ENCODE measurements at regions not wholly inside any gene's neighbourhood (a gene's known extent, or its start where the extent isn't known, plus 50 kb on each side); places are given as distances from the start of the nearest gene placed in this dataset.

DNA sequence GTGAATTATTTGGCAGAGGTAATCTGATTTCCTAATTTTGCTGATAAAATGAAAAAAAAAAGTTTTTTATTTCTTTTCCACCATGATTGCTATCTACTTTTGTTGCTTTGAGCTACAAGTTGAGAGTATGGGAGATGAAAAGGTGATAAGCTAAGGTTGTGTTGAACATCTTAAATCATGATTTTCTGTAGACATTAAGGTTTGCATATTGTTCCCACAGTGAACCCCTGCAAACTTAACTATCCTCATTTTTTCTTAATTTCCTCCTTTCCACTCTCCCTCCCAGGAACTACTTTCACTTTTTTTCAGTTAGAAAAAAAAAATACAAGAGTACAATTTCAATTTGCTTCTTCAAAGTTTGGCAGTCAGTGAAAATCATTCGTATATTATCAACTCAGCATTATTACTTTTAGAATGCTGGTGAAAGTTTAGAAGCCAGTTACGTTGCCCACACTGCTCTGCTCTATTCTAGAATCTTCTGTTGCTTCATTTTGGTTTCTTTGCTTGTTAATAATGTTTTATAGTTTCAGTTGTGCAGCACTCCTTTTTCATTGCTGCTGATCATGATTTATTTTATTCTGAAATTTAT, 673.8 kb upstream of the CITED2 start:
- no peak for DNase-seq

DNA sequence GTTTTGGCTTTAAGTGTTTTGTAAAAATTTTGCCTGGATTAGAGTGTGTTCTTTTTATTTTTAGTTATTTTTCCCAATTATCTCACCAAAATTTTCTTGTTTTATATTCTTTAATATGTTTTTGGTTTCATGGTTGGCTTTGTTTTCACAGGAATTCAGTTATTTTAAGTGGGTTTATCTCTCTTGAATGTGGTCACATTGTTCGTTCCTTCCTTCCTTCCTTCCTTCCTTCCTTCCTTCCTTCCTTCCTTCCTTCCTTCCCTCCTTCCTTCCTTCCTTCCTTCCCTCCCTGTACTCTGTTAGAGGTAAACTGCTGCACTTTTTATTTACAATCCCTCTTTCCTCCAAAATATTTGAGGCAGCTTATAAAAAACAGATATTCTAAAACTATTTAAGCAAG, 672.9 kb upstream of the CITED2 start:
- DNase-seq, result no peak

DNA sequence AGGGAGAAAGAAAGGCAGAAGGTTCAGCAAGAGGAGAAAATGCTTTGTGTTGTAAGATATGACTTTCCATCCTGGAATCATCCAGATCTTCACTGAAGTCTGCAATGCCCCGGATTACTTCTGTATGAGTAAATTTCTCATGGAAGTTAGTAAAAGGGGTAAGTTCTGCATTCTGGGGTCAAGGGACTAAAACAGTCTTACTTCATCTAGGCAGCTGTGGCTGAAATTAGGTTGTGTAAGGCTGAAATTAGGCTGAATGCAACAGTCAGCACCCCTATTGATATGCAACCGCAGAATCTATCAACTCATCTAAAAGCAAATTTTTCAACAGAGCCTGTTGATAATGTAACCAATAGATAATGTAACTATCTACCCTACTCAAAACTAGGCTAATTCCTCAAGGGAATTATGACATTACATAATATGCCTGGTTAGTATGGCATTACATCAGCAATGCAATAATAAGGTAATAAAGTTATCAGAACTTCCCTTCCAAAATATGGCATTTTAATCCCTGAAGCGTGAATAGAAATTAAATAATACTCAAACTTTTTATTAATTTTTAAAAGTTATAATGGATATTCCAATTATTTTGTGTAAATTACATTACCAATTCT, 671.7 kb upstream of the CITED2 start:
- no peak for DNase-seq

DNA sequence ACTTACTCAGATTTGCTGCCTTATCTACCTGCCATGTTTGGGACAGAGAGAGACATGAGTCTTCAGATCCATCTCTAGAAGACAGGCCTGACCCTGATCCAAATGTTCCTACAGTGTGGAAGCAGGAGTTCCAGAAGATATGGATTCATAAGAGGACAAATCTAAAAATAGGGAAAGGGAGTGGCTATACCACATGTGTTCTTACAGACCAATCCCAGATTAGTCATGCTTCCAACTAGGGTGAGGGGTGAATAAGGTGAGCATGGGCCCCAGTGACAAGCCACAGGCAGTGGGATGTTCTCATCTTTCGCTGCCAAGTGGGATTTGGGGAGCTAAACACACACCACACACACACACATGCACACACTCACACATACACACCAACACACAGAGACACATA, 670.7 kb upstream of the CITED2 start:
- DNase-seq, result no peak

DNA sequence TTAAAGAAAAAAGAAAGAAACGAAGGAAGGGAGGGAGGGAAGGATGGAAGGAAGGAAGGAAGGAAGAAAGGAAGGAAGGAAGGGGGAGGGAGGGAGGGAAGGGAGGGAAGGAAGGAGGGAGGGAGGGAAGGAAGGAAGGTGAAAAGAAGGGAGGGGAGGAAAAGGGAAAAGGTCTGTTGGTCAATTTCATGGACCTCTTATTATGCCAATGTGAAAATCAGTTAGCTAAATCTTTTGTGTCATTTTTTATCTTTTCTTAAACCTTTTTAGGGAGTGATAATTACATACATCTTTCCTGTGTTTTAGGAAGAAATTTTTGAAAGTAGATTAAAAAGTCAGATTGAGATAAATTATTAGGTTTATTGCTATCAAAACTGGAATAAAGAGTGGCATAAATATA, 670.2 kb upstream of the CITED2 start:
- no peak for DNase-seq

DNA sequence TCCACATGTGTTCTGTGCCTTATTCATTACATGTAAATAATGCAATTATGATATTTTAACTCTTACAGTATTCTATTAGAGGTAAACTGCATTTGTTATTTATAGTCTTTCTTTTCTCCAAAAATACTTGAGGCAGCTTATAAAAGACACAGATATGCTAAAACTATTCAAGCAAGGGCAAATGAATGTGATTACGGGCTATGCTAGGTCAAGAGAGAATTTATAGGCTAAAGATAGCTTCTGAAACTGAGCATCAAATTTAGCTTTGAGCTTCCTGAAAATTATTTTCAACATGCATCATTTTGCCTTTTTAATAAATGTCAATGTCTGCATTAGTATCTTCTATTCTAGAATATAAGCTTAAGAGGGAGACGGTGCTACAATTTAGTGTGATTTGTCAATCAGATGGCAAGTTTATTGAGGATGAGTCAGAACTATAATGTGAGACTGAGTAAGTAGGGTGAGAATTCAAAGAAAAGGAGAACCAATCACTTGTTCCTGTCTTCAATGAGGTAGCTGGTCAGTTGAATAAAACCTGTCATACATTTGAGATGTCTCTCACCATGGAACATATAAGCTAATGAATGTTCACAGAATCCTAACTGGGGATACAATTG, 669.4 kb upstream of the CITED2 start:
- no peak for DNase-seq

DNA sequence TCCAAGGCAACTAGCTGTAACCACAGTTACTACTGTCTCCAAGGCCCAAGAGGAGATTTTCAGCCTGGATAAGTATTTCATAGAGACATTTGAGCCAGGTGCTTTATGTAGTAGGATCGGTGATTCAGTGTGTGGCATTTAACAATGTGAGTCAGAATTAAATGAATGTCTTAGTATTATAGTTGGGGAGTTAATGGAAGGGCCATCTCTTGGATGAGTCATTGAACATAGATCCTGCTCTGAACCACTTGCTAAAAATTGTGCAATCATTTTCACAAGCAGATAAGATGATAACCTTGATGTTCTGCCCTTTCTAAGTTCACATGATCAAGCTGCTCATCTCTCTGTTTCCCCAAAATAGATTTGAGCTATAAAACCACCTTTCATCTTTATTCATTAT, 668.9 kb upstream of the CITED2 start:
- DNase-seq, result no peak

DNA sequence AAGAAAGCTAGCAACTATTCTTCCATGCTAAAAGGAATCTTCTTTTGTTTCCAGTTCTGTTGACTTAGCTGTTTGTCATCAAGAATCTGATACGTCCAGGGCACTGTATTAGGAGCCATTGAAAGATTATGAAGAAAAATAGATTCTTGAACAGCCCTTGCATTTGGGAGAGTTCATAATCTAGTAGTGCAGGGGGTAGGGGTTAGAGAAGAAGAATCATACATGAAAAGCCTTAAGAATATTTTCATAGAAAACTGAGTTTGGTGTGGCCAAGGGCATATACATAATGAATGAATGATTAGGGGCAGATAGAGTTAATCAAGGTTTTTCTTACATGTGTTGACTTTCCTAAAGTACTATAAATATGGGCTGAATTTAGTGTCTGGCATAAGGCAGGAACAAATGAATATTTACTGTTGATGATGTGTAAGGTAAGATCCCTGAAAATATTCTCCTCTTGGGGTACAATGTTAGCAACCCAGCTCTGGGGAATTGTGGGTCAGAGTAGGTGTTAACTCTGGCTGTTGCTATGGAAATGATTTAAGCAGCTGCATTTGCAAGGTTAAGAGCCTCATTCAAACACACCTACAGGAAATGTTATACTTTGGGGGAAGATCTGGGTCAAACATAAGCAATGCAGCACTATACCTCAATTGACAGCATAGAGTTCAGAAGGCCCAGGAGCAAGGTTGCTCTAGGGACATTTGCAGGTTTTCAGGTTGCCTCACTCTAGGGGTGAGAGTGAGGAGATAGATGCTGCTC, 667.3 kb upstream of the CITED2 start:
- DNase-seq, result no peak

DNA sequence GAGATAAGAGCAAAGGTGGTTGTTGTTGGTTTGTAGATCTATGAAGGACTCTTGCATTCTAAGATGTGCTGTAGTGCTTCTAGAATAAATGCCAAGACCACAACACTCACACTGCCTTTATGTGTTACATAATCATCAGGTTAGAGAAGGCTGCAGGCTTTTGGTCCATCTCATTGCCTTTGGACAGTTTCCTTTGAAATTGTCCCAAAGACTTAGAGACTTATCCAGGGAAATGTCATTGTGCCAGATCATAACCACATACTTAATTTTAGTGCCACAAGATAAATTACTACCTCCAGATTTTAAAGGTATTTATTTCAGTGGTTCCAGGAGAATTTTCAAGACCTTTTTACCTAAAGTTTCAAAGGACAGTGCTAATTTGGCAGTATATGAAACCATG, 666.6 kb upstream of the CITED2 start:
- DNase-seq, result no peak

DNA sequence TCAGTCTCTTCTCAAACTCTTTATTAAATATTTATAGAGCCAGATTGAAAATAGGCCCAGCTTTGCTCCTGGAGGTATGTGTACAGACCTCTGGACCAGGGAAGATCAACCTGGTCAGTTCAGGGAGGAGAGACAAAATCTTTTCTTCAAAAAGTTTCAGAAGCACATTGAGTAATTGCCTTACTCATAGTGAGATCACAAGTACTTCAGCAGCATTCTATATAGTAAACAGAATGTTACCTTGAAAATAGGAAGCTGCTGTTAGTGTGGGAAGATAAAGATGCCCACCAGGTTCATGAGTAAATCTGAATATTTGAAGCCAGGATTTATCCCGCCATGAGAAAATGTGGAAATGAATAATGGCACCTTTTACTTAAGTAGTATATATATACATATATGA, 665.9 kb upstream of the CITED2 start:
- DNase-seq, result no peak

DNA sequence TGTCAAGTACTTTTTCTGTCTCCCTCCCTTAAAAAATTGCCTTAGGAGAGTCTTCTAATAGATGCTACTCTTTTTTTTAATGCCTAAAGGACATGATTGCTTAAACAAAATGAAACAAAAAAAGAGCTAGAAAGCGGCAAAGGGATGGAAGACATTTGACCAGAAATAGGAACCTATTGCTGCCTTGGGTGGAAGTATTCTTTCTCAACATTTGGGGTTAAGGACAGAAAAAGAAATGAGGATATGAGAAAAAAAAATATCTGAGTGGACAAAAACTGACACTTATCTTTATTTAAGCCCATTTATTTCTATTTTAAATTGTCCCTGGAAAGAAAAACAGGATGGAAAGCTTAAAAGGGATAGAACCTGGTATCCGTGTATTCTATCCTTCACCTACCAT, 664.9 kb upstream of the CITED2 start:
- DNase-seq, result no peak

DNA sequence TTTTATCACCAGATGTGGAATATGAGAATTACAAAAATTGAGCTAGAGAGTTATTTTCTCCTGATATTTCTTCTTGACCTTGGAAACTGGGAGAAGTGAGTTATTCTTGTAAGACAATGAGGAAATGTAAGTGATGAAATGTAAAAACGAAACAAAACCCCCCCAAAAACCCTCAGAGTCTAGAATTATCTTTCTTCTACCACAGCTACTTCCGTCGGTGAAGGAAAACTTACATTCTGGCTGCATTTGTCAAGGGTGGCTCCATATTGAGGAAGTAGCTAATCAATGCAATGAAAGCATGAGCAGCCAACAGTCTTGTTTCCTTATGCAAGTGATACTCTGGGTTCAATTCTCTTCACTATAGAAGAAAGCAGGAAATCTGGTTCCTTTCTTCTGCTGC, 661.7 kb upstream of the CITED2 start:
- DNase-seq, result no peak

DNA sequence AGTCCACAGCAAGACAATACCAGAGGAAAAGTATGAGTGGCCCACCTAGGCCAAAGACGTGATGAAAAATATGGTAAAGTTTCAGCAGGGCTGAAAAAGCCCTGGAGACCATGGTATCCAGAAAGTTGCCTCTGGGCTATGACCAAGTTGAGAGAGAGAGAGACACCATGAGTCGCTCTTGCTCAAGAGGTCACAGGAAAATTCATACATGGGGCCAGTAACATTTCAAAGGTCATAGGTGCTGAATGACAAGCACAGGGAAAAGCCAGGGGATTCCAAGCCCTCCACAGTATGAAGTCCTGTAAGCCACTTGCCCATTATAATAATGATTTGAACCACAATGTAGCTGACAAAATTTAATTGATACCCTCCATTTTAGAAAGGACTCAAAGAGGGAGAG, 657.7 kb upstream of the CITED2 start:
- DNase-seq, result no peak

DNA sequence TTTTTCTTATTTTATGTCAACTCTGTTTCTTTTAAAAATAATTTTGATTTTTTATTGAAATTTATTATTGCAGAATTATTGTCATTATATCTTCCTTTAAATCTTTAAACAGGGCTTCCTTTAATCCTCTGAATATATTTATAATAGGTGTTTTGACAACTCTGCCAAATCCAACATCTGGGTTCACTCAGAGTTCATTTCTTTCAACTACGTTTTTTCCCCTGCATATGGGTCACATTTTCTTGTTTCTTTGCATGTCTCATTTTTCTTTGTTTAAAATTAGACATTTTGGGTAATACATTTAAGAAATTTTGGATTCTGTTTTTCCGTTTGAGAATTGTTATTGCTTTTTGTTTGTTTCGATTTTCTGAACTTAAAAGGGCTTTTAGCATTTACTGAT, 655.1 kb upstream of the CITED2 start:
- DNase-seq, result no peak

DNA sequence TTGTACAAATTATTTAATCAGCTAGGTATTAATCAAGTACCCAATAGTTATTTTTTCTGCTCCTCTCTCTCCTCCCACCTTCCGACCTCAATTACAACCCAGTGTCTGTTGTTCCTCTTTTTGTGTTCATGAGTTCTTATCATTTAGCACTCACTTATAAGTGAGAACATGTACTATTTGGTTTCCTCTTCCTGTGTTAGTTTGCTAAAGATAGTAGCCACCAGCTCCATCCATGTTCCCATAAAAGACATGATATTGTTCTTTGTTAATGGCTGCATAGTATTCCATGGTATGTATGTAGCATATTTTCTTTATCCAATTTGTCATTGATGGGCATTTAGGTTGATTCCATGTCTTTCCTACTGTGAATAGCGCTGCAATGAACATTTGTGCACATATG, 652.8 kb upstream of the CITED2 start:
- no peak for DNase-seq

DNA sequence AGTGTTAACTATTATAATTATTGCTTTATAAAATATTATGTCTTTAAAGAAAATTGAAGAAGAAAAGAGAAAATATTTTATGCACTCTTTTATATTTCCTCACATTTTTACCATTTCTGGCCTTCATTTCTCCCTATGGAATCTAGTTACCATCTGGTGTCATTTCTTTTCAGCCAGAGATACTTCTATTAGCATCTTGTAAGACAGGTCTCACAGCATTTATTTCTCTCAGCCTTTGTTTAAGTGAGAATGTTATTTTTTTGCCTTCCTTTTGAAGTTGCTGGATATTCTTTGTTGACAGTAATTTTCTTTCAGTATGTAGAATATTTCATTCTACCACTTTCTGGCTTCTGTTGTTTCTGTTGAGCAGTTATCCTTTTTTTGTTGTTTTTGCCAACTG, 652.1 kb upstream of the CITED2 start:
- DNase-seq, result no peak

DNA sequence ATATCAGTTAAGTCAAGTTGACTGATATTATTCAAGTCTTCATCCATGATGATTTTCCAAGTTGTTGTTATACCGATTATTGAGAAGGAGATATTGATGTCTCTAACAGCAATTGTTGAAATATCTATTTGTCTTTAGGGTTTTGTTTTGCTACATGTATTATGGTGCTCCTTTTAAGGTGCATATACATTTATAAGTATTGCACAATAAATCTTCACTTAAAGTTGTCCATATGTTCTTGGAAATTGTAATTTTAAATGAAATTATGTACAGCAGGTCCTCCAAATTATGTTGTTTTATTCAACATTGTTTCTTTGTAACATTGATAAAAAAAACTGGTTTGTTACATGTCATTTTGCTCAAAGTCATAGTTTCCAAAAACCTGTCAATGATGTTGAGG, 650.7 kb upstream of the CITED2 start:
- no peak for DNase-seq

DNA sequence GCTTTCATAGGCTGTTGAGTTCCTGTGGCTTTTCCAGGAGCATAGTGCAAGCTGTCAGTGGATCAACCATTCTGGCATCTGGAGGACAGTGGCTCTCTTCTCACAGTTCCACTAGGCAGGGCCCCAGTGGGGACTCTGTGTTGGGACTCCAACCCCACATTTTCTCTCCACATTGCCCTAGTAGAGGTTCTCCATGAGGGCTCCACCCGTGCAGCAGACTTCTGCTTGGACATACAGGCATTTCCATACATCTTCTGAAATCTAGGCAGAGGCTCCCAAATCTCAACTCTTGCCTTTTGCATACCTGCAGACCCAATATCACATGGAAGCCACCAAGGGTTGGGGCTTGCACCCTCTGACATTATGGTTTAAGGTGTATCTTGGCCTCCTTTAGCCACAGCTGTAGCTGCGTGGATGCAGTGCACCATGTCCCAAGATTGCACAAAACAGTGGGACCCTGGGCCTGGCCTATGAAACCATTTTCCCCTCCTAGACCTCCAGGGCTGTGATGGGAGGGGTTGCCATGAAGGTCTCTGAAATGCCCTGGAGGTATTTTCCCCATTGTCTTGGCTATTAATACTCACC, 645.9 kb upstream of the CITED2 start:
- DNase-seq, result no peak

DNA sequence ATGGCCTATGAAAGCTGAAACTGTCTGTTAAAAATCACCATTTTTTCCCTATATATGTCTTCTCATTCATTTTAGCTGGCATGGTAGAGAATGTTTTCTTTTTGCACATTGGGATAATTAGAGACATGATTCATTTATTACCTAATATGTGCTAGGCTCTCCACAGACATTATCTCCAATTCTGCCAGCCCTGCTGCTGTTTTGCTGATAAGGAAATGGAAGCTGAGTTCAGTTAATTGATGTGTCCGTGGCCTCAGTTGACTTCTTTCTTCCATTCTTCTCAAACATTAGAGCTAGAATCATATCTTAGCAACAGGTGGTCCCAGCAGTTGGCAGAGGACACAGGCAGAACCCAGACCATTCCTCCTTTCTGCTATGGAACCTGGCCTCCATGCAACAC, 644.1 kb upstream of the CITED2 start:
- no peak for DNase-seq

DNA sequence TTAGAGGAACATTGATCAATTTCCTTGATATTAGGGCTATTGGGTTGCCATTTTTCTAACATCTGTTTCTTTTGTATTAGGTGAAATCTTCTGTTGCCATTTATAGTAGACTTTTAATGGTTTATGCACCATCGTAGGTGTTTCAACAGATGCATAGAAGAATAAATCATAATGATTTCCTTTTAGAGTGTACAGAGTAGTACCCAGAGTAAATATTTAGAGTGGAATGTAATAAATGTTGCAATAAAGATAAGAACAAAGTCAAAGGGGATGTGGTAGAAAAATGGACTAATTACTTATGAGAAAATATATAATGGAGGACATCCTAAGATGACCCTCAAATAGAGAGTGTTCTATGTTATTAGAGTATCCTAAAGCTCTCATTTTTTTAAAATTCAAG, 643.0 kb upstream of the CITED2 start:
- no peak for DNase-seq

DNA sequence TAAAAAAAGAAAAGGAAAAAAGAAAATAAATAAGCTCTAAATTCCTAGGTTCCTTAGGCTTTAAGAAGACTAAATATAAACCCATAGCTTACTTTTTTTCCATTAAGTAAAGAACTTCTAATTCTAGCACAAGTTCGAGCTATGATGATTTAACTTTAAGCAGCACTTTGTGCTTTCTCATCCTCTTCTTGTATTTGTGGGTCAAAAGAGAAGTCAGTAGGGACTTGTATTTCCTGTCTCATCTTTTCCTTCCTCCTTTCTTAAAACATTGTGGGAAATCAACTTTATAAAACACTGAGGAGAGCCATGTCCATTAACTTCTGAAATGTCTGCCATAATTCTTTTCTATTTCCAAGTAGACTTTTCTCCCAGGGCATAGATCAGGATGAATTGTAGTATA, 637.7 kb upstream of the CITED2 start:
- DNase-seq, result no peak

DNA sequence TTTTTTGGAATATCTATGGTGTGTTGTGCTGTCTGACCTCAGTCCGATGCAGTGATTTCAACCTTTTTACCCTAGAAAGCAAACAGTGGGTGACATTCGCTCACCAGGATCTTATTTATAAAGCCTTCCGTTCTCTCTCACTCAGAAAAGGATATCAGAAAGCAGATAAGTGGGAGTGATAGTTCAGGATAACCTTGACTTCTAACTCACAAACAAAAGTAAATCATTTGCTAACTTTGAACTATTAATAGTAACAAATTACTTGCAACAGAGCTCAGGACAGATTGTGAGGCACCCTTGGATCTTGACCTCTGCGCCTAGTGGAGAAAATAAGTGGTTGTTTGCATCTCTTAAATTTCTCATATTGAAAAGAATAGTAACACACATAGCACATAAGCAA, 637.1 kb upstream of the CITED2 start:
- no peak for DNase-seq

DNA sequence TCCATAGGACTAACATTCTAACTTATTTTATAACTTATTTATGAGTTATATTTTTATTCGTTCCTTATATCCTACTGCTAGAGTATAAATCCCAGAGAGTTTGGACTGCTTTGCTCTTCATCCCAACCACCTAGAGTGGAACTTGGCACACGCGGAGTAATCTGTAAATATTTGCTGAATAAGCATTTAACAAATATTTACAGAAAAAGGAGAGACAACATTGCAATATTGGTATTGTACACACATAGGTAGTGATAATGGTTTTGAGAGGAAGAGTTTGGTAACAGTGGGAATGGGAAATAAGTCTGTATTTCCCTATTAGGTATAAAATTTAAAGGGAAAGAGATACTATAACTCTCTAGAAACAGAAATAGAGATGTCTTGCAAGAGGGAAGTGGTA, 634.8 kb upstream of the CITED2 start:
- DNase-seq, result no peak

DNA sequence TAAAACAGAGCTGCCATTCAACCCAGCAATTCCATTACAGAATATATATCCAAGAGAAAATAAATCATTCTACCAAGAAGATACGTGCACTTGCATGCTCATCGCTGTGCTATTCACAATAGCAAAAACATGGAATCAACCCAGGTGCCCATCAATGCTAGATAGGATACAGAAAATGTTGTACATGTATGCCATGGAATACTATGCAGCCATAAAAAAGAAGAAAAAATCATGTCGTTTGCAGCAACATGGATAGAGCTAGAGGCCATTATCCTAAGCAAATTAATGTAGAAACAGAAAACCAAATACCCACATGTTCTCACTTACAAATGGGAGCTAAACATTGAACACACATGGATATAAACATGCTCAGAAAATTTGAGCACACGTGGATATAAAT, 633.1 kb upstream of the CITED2 start:
- DNase-seq, result no peak

All from hindlimb muscle (tissue), 1 donor.